Activated T-cell treated with anti-CD3 and anti-CD28 coated beads for 24 hours (primary cell): ENCODE measurements at regions not wholly inside any gene's neighbourhood (a gene's known extent, or its start where the extent isn't known, plus 50 kb on each side); places are given as distances from the start of the nearest gene placed in this dataset.

Experiments used
- DNase-seq: peaks from one replicate; pipeline ENCODE4 v3.0.0-alpha.2; 2020; ENCODE audit warnings: low read depth

DNA sequence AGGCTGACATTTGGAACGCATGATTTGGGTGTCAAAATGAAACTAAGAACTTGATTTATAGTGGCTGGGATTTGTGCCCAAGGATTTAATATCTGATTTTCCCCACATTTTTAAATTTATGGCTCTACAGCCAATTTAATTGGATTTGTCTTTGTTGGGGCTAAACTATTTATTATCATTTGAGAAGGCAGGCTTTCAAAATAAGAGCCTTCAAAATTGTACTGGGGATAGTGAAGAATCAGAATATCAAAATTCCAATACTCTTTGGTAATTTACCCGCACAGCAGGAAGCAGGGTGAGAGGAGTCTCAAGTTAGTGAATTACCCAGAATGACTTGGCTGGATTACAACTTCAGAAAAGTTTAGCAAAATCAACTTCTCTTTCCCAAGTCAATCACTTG lies 278.1 kb downstream of the LRATD1 start:
- DNase-seq = no peak

DNA sequence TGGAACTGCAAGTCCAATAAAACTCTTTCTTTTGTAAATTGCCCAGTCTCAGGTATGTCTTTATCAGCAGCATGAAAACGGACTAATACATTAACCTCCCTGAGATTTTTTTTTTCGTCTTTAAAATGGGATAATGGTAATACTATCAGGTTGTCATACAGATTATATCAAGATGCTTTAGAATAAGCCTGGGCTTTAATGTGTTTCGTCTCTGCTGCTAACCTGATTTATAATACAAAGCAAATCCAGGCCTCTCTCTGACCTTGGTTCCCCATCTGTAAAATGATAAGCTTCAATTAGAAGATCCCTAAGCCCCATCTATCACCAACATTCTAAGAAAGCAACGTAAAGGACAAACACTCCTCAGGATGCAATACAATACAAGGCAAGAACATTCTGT lies 283.5 kb downstream of the LRATD1 start:
- DNase-seq = no peak

GRCh38 chr2:14923820-14924580 lies 291.5 kb downstream of the LRATD1 start:
- no peak for DNase-seq

DNA sequence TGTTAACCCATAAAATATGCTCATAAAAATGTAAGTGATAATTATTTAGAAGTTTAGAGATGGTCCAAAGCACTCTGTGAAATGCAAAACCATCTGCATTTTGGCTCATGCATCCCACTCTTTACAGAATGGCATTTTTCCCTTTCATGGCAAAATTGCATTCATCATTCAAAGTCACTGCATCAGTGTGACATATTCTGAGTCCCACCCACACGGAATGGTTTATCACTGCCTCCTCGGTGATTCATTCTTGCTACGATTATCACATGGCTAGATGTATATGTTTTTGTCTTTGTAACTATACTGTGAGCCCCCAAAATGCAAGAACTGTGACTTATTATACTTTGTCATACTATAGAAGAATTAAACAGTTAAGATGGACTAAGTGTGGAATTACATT lies 293.0 kb downstream of the LRATD1 start:
- no peak for DNase-seq

DNA sequence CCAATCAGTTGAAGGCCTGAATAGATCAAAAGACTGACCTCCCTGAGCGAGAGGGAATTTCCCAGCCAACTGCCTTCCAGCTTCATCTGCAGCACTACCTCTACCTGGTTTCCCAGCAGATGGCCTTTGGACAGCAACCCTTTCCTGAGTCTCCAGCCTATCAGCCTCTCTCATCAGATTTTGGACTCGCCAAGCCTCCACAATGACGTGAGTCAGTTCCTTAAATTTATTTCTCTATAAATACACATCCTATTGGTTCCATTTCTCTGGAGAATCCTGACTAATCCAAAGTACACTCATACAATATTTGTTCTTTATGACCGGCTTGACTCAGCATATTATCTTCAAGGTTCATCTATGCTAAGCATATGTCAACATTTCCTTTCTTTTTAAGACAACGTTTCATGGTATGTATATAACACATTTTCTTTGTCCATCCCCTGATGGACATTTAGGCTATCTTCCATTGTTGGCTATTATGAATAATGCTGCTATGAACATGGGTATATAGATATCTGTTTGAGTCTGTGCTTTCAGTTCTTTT lies 294.6 kb downstream of the LRATD1 start:
- DNase-seq = no peak

DNA sequence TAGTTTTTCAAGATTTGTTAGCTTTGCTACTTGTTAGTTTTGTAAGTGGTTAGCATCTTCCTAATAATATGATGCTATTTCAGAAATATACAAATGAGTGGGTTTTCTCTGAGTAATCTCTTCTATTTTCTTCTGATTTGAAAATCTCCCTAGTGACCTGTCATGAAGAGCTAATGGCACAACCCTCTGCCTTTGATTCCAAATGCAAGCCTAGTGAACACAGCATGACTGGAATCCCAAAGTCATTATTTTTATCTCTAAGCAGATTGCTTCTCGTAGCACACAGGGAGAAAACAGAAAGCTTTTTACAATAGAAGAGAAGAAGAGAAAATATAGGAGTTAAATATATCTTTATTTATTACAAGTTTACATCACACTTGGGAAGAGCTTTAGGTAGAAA lies 295.5 kb downstream of the LRATD1 start:
- no peak for DNase-seq

GRCh38 chr2:14930441-14930840 lies 297.9 kb downstream of the LRATD1 start:
- DNase-seq = no peak

- no peak for DNase-seq
These were observed 299.8 kb downstream of the LRATD1 start for GRCh38 chr2:14932285-14932684.

DNA sequence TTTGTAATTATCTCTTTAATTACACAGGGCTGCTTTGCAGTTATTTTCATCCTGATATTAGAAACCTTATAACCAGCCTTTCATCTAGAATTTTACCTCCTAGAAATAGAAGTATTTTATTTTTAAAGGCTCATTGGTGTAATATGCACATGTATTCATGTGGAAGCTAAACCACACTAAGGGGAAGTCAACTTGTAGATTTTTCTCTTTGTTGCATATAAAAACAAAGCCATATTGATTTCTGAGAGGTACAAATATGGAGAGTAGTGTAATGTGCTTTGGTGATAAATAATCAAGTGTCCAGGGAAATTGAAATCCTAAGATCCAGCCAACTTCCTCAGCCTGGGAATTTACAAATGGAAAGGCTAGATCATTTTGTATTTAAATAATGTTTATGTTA lies 301.2 kb downstream of the LRATD1 start:
- DNase-seq = no peak

- no peak for DNase-seq
These were observed 303.9 kb downstream of the LRATD1 start for GRCh38 chr2:14936426-14936825.

GRCh38 chr2:14937336-14937735 lies 304.8 kb downstream of the LRATD1 start:
- DNase-seq = no peak

GRCh38 chr2:14941151-14941631 lies 308.7 kb downstream of the LRATD1 start:
- no peak for DNase-seq

DNA sequence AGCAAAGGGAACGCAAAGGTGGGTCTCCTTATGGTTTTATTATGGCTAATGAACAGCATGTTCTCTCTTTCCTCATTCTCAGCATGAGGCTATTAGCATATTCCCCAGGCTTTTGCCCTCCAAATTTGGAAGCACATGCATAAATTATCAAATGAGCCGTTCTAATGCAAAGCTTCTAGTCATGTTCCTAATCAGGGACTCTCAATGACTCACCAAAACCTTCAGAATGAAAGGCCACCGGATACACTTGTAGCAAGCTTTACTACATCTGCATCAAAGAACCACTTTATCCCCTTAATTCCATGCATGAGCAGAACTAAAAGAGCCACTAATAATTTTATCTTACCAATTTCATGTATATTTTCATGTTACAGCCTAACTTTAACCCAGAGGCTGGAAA lies 310.5 kb downstream of the LRATD1 start:
- DNase-seq = no peak

GRCh38 chr2:14944562-14945346 lies 312.2 kb downstream of the LRATD1 start:
- no peak for DNase-seq

- DNase-seq = no peak
These were observed 319.2 kb downstream of the LRATD1 start for GRCh38 chr2:14951569-14952285.

DNA sequence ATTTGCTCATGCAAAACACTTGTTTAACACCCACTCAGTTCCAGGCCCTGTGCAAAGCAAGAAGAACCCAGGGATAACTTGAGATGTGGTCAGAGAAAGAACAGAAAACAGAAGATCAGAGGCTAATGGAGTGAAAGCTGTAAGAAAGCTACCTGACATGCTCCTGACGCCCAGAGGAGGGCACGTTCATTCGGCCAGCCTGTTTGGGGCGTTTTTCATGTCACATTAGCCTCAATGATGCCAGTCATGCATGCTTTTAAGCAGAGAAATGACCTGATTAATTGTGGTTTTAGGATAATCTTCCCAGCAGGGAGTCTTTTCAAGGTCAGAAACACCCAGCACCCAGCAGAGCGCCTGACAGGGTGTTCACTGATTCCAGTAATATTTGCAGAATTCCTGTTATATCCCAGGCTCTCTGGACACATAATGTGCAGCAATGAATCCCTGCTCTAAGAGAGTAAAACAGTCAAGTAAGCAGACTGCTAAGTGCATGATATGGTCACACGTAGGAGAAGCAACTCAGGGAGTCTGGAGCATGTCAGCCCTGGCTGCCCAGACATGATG lies 320.0 kb downstream of the LRATD1 start:
- no peak for DNase-seq

DNA sequence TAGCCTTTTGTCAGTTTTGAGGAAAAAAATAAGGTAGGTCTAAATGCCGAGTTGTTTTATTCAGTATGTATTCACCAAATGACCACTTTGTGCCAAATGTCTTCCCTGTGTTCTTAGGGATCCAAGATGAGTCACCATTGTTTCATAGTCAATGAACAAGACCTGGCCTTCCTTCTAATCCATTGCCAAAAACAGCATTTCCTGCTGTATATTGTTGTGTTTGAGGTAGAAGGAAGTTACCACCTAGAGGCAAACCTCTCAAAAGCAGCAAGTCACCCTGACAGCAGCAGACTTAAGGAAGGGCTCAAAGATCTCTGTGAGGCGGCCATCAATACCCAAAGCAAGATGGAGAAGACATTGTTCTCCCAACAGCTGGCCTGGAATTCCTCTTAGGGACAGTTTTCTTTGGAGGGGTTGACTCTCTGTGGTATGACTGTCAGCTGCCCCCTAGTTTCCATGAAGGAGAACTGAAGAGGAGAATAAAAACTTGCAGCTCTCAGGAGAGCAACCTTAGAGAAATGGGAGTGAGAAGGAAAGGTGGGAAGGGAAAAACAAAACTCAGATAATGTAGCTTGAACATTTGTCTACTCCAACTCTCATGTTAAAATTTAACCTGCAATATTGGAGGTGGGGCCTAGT lies 328.3 kb downstream of the LRATD1 start:
- DNase-seq = no peak

DNA sequence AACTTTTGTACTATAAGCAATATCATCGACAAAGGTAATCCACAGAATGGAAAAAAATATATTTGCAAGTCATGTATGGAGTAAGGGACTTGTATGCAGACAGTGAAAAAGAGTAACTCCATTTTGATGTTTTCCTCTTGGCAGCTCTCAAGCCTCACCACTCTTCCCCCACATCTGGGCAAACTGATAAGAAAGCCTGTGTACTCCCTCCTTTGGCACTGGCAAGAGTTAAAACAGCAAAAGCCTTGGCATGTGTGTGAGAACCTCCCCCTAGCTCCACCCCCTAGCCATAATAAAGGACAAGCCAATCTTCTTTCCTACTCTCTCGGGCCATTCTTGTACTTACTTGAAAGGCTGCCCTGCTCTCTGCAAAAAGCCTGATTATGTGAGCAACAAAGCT lies 335.2 kb downstream of the LRATD1 start:
- DNase-seq = no peak

- no peak for DNase-seq
These were observed 342.9 kb downstream of the LRATD1 start for GRCh38 chr2:14975381-14975780.

GRCh38 chr2:14977021-14977420 lies 344.5 kb downstream of the LRATD1 start:
- no peak for DNase-seq

- no peak for DNase-seq
These were observed 346.3 kb downstream of the LRATD1 start for GRCh38 chr2:14978845-14979244.

DNA sequence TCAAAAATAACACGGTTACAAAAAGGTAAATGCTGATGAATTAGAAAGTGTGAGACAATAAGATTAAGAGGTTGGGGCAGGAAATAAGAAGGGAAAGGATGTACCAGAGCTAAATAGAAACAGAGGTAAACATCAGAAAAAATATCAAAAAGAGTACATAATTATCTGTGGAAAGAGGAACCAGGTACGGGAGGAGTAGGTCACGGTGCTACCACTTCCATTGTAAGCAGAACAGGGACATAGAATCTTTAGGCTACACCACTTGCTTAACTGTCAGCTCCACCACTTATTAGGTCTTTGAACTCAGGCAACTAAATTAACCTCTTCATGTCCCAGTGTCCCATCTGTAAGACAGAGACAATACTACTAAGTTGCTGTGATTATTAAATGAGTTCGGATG lies 350.3 kb downstream of the LRATD1 start:
- DNase-seq = no peak
